Tibial nerve (tissue), 4 donors: ENCODE measurements at regions not wholly inside any gene's neighbourhood (a gene's known extent, or its start where the extent isn't known, plus 50 kb on each side); places are given as distances from the start of the nearest gene placed in this dataset.

Experiments used
- DNase-seq, 2 donors: peaks; one replicate each; pipeline ENCODE4 v3.0.0-alpha.2; 2019; ENCODE audit warnings: low spot score in 2 of 2
- H3K27ac ChIP-seq, 4 donors: fragments of 200-600 bp; sonication (generic) in 3 of 4; one replicate each; pipeline ENCODE4 v1.5.1; 2017 to 2019; ENCODE audit warnings: mild to moderate bottlenecking in 1 of 4
- H3K27me3 ChIP-seq, 2 donors: fragments of 200-600 bp; sonication (generic) in 1 of 2; one replicate each; pipeline versions ENCODE4 v1.5.1 to v1.6.0; 2017 to 2019
- H3K36me3 ChIP-seq, 3 donors: fragments of 200-600 bp; sonication (generic); one replicate each; pipeline ENCODE4 v1.5.1; 2018 to 2019
- H3K4me1 ChIP-seq, 4 donors: fragments of 200-600 bp; sonication (generic) in 3 of 4; one replicate each; pipeline ENCODE4 v1.5.1; 2017 to 2019
- H3K4me3 ChIP-seq, 4 donors: fragments of 200-600 bp; sonication (generic) in 3 of 4; one replicate each; pipeline ENCODE4 v1.5.1; 2017 to 2019; ENCODE audit warnings: mild to moderate bottlenecking in 1 of 4, moderate library complexity in 1 of 4
- H3K9me3 ChIP-seq, 4 donors: fragments of 200-600 bp; sonication (generic) in 3 of 4; one replicate each; pipeline ENCODE4 v1.5.1; 2017 to 2019
- CTCF ChIP-seq, 5 experiments: fragments of 200-600 bp in 3 of 5; fragments of 450-650 bp in 2 of 5; sonication (generic) in 3 of 5; IDR thresholded peaks; one replicate each; pipeline ENCODE4 v1.5.1; 2016 to 2019; ENCODE audit warnings: antibody characterized with exemption in 5 of 5, mild to moderate bottlenecking in 3 of 5, moderate library complexity in 2 of 5
- EP300 ChIP-seq, 2 donors: sonication (generic); formaldehyde crosslinking; IDR thresholded peaks; one replicate each; pipeline ENCODE4 v1.6.1; 2017; ENCODE audit warnings: antibody characterized with exemption in 2 of 2, mild to moderate bottlenecking in 1 of 2
- POLR2A ChIP-seq, 2 donors: fragments of 450-650 bp; IDR thresholded peaks; one replicate each; pipeline ENCODE4 v1.6.1; 2017; ENCODE audit warnings: antibody characterized with exemption in 2 of 2, mild to moderate bottlenecking in 2 of 2, moderate library complexity in 2 of 2
- WGBS, 2 donors: methylation state at CpG; one replicate each; pipeline ENCODE4 v1.1.5; 2018; 5-methylcytosine and 5-hydroxymethylcytosine counted together

DNA sequence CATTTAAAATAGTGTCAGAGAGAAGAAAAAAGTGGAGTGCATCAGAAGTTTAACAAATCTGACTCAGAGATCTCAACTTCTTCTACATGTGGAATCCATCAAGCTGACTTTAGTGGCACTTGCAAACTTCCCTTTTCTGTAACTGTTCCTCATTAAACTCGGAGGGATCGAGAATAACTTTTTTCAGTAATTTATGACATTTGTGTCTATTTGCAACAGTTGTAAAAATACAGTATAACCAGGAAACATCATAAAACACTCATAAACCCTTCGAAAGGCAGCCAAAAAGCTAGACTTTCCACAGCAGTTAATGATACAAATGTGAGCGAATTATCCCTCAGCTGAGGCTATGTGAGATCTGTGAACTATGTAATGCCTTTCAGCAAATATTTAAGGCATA lies 1936.8 kb upstream of the SEL1L start:
- WGBS, 2 donors: 52 to 60% methylated on average over 4 of the region's 4 CpGs
- Histone ChIP-seq H3K27ac (no peak overlapping the region), H3K36me3 (no peaks in the 10 kb centered on the region), H3K4me1 (no peaks in the 10 kb centered on the region), H3K4me3 (no peak overlapping the region), H3K27me3 (no peaks in the 10 kb centered on the region), H3K9me3 (no peaks in the 10 kb centered on the region)
- TF ChIP-seq EP300 (IDR thresholded peaks at IDR 0.05): no peak
- no peak for TF ChIP-seq CTCF (IDR thresholded peaks at IDR 0.05)
- TF ChIP-seq POLR2A (IDR thresholded peaks at IDR 0.05): no peak
- DNase-seq: no peak

DNA sequence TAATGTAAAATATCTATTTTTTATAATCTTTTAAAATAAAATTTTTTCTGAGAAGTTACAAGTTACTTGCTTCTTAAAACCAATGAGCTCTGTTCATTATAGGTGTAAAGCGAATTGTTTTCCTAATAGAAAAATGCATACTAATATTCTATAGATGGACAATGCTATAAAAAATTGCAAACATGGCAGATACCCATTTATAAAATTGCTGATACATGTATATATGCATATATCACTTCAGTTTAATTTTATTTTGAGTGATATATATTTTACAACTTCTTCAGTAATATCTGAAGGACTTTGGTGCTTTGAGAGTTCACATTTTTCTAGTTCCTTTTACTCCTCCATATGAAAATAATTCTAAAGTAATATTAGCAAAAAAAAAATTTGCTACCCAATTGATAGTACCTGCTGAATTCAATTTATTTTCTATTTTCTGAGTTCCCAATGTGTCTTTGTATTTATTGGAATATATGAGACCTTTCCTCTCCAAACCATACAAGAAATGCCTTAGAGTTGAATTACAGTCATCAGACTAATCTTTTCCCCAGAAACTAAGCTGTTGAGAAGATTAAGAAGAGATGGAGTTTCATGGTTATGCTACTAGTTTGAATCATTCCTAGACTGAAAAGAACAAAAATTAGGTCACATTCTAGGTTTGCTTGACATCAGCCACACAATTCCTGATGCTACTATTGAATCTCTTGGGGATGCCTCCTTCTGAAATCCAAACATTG lies 1937.5 kb upstream of the SEL1L start:
- no peak for DNase-seq
- H3K27ac ChIP-seq: no peak overlapping the region
- H3K27me3 ChIP-seq: no peaks in the 10 kb centered on the region
- H3K4me1 ChIP-seq: no peaks in the 10 kb centered on the region
- no peak for TF ChIP-seq CTCF (IDR thresholded peaks at IDR 0.05)
- no peak for TF ChIP-seq EP300 (IDR thresholded peaks at IDR 0.05)
- TF ChIP-seq POLR2A (IDR thresholded peaks at IDR 0.05): no peak
- H3K4me3 ChIP-seq: no peak overlapping the region
- H3K36me3 ChIP-seq: no peaks in the 10 kb centered on the region
- H3K9me3 ChIP-seq: no peaks in the 10 kb centered on the region
- 83 to 93% methylated on average over 1 of the region's 1 CpG for WGBS, 2 donors

- 66 to 77% methylated on average over 3 of the region's 3 CpGs for WGBS, 2 donors
- no peak overlapping the region for H3K27ac ChIP-seq
- no peaks in the 10 kb centered on the region for H3K36me3 ChIP-seq
- TF ChIP-seq CTCF (IDR thresholded peaks at IDR 0.05): no peak
- H3K4me3 ChIP-seq: no peak overlapping the region
- H3K4me1 ChIP-seq: no peaks in the 10 kb centered on the region
- DNase-seq: no peak
- no peaks in the 10 kb centered on the region for H3K27me3 ChIP-seq
- no peaks in the 10 kb centered on the region for H3K9me3 ChIP-seq
These were observed 1940.0 kb upstream of the SEL1L start for GRCh38 chr14:83473416-83474235.

- Histone ChIP-seq H3K4me1 (no peaks in the 10 kb centered on the region), H3K9me3 (no peaks in the 10 kb centered on the region), H3K4me3 (no peak overlapping the region), H3K36me3 (no peaks in the 10 kb centered on the region), H3K27me3 (no peaks in the 10 kb centered on the region), H3K27ac (no peak overlapping the region)
- no peak for DNase-seq
- TF ChIP-seq CTCF (IDR thresholded peaks at IDR 0.05) (no peak), EP300 (IDR thresholded peaks at IDR 0.05) (no peak), POLR2A (IDR thresholded peaks at IDR 0.05) (no peak)
- 62 to 72% methylated on average over 6 of the region's 6 CpGs for WGBS, 2 donors
These were observed 1945.1 kb upstream of the SEL1L start for GRCh38 chr14:83478741-83479140.

DNA sequence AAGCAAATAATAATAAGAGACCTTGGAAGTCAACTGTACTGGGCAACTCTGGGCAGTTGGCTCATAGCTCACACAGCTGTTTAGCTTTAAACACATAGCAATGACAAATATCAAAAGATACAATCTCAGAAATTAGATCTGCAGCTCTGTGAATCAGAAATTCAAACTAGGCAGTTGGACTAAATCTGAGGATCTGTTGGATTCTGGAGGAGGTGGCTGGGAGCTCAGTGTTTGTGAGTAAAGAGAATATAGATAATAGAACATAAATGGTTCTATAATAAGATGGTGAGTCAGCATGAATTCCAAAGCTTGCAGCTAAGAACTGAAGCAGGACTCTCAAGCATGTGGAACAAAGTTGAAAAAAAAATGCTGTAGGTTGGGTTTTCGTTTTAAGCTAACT lies 1949.4 kb upstream of the SEL1L start:
- Histone ChIP-seq H3K27me3 (no peaks in the 10 kb centered on the region), H3K4me3 (no peak overlapping the region), H3K9me3 (no peaks in the 10 kb centered on the region), H3K4me1 (no peaks in the 10 kb centered on the region), H3K27ac (no peak overlapping the region), H3K36me3 (no peaks in the 10 kb centered on the region)
- 57 to 59% methylated on average over 1 of the region's 1 CpG for WGBS, 2 donors
- TF ChIP-seq EP300 (IDR thresholded peaks at IDR 0.05) (no peak), CTCF (IDR thresholded peaks at IDR 0.05) (no peak), POLR2A (IDR thresholded peaks at IDR 0.05) (no peak)
- no peak for DNase-seq
